GM13977 (cell line): ENCODE measurements at regions not wholly inside any gene's neighbourhood (a gene's known extent, or its start where the extent isn't known, plus 50 kb on each side); places are given as distances from the start of the nearest gene placed in this dataset.

Experiments
- DNase-seq: peaks from one replicate; pipeline ENCODE4 v3.0.0; 2012; ENCODE audit warnings: low spot score
- in situ Hi-C: fragments of 300-500 bp; cut with MboI; formaldehyde crosslinking; loops from one replicate; pipeline ENCODE4 v1.12.0; 2022; ENCODE audit warnings: low sequenced_read_pairs, low pct_unique_long_range_greater_than_20kb, mixed read lengths, inconsistent platforms; ENCODE audit not compliant: unreplicated experiment
- TF ChIP-seq, protein P1 (sequence below): IDR thresholded peaks from 2 replicates; pipeline ENCODE4 v1.5.1; 2012; ENCODE audit warnings: mild to moderate bottlenecking, control low read depth; ENCODE audit not compliant: insufficient read depth; ENCODE audit errors: extremely low read depth, missing control alignments

DNA sequence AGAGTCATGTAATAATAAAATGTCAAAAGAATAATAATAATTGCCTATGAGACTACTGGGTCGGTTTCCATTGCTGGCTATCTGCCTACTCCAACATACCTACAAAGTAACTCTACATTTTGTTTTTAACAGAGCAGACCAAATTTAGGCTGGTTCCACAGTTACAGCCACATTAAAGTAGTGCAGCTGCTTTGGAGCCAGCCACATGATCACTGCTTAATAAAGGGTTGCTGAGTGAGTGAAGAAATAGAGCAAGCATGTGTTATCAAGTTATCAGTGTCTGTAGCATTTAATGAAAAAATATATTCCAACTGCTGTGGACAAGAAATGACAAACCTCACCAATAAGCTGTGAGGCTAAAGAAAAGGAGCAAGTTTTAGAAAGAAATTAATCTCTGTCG is 782.3 kb downstream of the PCDH18 start:
- no peak for DNase-seq
- TF ChIP-seq, protein P1, sequence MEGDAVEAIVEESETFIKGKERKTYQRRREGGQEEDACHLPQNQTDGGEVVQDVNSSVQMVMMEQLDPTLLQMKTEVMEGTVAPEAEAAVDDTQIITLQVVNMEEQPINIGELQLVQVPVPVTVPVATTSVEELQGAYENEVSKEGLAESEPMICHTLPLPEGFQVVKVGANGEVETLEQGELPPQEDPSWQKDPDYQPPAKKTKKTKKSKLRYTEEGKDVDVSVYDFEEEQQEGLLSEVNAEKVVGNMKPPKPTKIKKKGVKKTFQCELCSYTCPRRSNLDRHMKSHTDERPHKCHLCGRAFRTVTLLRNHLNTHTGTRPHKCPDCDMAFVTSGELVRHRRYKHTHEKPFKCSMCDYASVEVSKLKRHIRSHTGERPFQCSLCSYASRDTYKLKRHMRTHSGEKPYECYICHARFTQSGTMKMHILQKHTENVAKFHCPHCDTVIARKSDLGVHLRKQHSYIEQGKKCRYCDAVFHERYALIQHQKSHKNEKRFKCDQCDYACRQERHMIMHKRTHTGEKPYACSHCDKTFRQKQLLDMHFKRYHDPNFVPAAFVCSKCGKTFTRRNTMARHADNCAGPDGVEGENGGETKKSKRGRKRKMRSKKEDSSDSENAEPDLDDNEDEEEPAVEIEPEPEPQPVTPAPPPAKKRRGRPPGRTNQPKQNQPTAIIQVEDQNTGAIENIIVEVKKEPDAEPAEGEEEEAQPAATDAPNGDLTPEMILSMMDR = no peak
- in situ Hi-C loops = no loop called here

DNA sequence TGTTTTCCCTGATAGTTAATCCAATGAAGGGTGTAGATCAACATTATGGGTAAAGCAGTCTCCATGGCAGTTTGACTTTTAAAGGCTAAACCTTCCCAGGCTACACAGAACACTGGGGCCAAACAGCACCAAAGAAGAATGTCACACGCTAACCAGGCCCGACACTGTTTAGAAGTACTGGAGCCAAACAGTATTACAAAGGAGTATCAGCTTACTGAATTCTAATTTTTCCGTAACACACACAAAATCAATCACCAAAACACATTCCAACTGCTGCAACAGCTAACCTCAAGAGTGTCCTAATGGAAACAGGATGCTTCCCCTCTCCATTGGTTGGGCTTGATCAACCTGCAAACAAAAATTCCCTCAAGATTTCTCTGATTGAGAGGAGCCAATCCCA is 783.5 kb downstream of the PCDH18 start:
- no peak for DNase-seq
- TF ChIP-seq, protein P1 = no peak
- in situ Hi-C loops = no loop called here

DNA sequence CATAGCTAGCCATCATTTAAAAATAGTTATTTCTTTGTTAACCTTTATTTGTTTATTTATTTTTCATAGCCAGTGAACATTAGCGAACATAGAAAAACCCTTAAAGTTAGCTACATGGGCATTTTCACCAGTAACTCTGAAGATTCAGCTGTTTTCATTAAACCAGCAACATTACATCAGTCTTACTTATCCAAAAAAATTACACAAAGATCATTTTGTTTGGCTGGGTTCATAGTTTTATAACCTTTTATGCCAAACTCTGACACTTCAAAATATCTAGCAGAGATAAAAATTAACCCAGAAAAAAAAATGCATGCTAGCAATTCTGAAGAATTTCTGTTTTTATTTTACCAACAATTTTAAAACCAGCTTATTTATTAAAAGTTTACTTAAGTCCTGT is 784.1 kb downstream of the PCDH18 start:
- TF ChIP-seq, protein P1 = no peak

DNA sequence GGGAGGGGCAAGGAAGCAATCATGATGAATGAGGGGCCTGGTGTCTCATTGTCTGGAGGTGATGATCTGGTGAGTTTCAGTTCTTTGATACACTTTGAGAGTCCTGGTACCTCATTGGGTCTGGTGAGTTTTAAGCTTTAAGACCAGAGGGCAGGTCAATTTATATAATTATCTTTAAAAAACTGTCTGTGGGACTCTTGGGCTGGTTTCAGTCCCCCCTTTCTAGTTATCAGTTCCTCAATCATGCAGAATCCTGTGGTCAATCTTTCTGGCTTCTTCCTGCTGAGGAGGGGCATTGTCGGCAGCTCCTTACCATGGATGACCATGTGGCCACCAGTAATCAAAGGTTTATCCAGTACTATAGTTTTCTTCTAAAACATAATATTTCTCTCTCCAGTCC is 789.1 kb downstream of the PCDH18 start:
- TF ChIP-seq, protein P1 = no peak
- in situ Hi-C loops = no loop called here
- no peak for DNase-seq

More for the DNA sequence above, 784.1 kb downstream of the PCDH18 start:
- no peak for DNase-seq
- in situ Hi-C loops = no loop called here

DNA sequence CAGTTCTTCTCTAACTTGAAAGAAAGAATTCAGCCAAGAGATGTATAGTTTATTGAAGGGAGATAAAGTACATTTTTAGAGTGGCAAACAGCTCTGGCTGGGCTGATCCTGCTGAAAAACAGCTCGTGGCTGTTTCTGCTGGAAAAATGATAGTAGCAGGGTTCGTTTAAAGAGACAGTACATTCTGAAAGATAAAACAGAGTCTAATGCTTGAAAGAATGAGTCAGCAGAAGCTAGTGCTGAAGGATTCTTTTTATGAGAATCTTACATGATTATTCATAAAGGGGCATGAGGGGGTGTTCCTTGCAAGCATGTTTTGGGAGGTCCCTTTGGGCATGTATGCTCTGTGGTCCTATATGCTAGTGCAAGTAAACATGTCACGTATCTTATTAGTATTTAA is 790.0 kb downstream of the PCDH18 start:
- in situ Hi-C loops = no loop called here
- TF ChIP-seq, protein P1 = no peak
- no peak for DNase-seq

DNA sequence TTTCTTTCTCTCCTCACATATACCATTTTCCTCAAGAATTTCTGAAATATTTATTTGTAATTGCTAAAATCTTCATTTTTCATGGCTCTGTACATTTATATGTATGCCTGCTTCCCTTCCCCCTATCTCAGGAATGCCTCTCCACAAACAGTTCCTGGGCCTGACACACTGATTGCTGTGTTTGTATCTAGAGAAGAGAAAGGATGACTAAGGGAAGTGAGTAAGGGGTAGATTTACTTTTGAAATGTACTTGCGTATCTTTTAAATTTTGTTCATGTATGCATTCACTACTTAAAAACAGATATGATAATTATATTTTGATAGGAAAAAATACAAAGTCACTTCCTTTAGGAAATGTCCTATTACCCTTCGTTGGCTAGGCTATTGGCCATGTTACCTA is 790.8 kb downstream of the PCDH18 start:
- DNase-seq = no peak
- in situ Hi-C loops = no loop called here

More for the DNA sequence above, 790.8 kb downstream of the PCDH18 start:
- TF ChIP-seq, protein P1 = no peak
